ENCODE measurements at regions not wholly inside any gene's neighbourhood (a gene's known extent, or its start where the extent isn't known, plus 50 kb on each side); places are given as distances from the start of the nearest gene placed in this dataset.
A peak's percentile ranks its signal among the peaks of the same experiment; 100 is the strongest.

DNA sequence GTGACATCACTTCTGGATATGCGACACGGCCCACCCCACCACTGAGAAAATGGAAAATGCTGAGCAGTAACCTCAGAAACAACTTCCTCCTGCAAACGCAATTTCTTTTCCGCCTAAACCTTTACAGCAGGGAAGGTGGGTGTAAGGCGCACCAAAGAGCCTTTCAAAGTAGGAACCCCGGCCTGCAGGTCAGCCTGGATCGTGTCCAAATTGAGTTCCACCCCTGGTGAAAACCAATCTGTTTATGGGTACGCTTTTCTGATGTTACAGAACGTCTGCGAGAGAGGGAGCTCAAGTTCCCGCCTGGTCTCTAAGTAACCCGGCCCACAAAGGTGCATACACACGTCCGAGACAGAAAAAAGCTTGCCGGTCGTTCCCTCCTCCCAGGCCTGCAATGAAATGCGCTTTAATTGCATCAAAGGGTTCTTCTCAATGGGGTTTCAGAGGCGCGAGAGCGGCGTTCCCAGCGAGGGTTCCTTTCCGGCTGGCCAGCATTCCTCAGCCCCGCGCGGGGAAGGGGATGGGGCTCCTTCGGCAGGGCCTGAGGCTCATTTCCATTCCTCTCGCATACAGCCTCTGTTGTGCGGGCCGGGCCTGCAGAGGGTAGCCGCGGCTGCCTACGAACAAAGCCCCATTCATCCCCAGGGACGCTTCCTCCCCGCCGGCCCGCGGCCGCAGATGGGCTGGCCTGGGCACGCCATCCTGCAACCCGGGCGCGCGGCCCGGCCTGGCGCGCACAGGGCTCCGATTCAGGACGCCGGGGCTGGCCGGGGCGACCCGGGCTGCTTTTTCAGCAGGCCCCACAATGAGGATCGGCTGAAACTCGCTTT lies 138.1 kb downstream of the TMCO5A start:
- Histone ChIP-seq H2BK120ac (replicated peaks; ENCODE audit: low read depth, low read length) (no peak overlapping the region), H4K5ac (ENCODE audit: insufficient read length, low read depth, low read length) (no peak overlapping the region), H4K91ac (replicated peaks; ENCODE audit: insufficient read length, low read length) (no peak overlapping the region), H3K9ac (replicated peaks in 1 of 4; ENCODE audit: extremely low read depth in 1 of 4, low read depth in 3 of 4, low read length in 3 of 4) (peak overlapping the region; percentile 69 to 84 (median 78)), H3K4ac (replicated peaks; ENCODE audit: insufficient read length, low read depth, low read length) (no peak overlapping the region), H3K36me3 (ENCODE audit: control insufficient read depth in 2 of 4, insufficient read depth in 4 of 4, low read length in 3 of 4) (no peaks in the 10 kb centered on the region), H3K4me3 (ENCODE audit: extremely low read depth in 1 of 4, insufficient read depth in 2 of 4, low read depth in 3 of 4, low read length in 4 of 4) (peak overlapping the region; percentile 59 to 65 (median 63)), H2BK15ac (ENCODE audit: low read length) (no peak overlapping the region), H3K4me1 (replicated peaks in 1 of 4; ENCODE audit: control insufficient read depth in 3 of 4, insufficient read depth in 4 of 4, low read length in 3 of 4) (peaks cover 0 to 19% (median 11%) of the 10 kb centered on the region in 4 experiments; a peak in 5 of 7 replicates), H2BK5ac (ENCODE audit: low read depth, low read length) (no peak overlapping the region), H2AK5ac (ENCODE audit: low read depth, low read length) (no peak overlapping the region), H4K8ac (ENCODE audit: extremely low read depth, insufficient read depth, low read length) (peak overlapping the region; percentile 75; the same call in 1 of the 2 replicates), H3K9me3 (ENCODE audit: insufficient read depth in 2 of 2, low read depth in 1 of 2, low read length in 1 of 2) (no peaks in the 10 kb centered on the region), H3K27ac (ENCODE audit: low read depth, low read length) (peak overlapping the region; percentile 73), H2AFZ (ENCODE audit: low read length) (0 out of 2 replicates have a peak overlapping the region, but pooled peaks have one; percentile 8), H3K56ac (replicated peaks; ENCODE audit: insufficient read length, low read depth, low read length) (no peak overlapping the region), H2BK12ac (ENCODE audit: low read depth, low read length) (peak overlapping the region; percentile 43; the same call in 1 of the 2 replicates), H3K14ac (ENCODE audit: insufficient read length) (no peak overlapping the region), H2BK20ac (ENCODE audit: low read length) (no peak overlapping the region), H3K18ac (ENCODE audit: extremely low read depth, low read length) (peak overlapping the region; percentile 52), H3K23me2 (ENCODE audit: low read depth, low read length) (peaks cover 11% of the 10 kb centered on the region), H3K27me3 (replicated peaks in 1 of 4; ENCODE audit: control insufficient read depth in 3 of 4, extremely low read depth in 1 of 4, insufficient read depth in 3 of 4, low read length in 3 of 4) (peaks cover 22 to 51% (median 38%) of the 10 kb centered on the region in 4 experiments), H4K20me1 (replicated peaks in 1 of 2; ENCODE audit: control insufficient read depth in 1 of 2, insufficient read depth in 2 of 2, low read length in 2 of 2) (no peaks in the 10 kb centered on the region), H3K23ac (ENCODE audit: insufficient read length) (no peak overlapping the region), H3K4me2 (ENCODE audit: insufficient read depth in 1 of 2, low read depth in 2 of 2, low read length in 2 of 2) (peak overlapping the region; percentile 75 to 100), H3K79me1 (ENCODE audit: low read depth, low read length) (no peaks in the 10 kb centered on the region), H3K79me2 (ENCODE audit: control insufficient read depth in 1 of 2, insufficient read depth in 2 of 2, low read length in 2 of 2) (no peaks in the 10 kb centered on the region)
- 2% methylated on average over 50 of the region's 55 CpGs; no CpG with 5 or more reads in 1 of the 2 experiments for WGBS, 2 experiments (ENCODE audit: extremely low coverage in 1 of 2, insufficient coverage in 1 of 2, insufficient read length in 1 of 2, insufficient replicate concordance in 2 of 2, low coverage in 1 of 2, low lambda C conversion rate in 2 of 2, missing lambda C conversion rate in 1 of 2)
- DNase-seq (ENCODE audit: low read depth in 1 of 2, low spot score in 2 of 2) (peak; percentile 83 to 86), FAIRE-seq (peak; percentile 60)
- ChIA-PET POLR2A (ENCODE audit: partially characterized antibody) (interaction anchor here (0.9 to 2.7 kb wide), 7 partner anchors 12 to 382 kb away, joined by 3 to 30 read pairs (median 4); partner anchors contain the start of genes FAM98B and SPRED1), CTCF (ENCODE audit: partially characterized antibody) (interaction anchor here (0.7 to 2.1 kb wide), 5 partner anchors 12 to 286 kb away, joined by 3 to 8 read pairs (median 4); partner anchors contain the start of gene SPRED1)
- 0 out of 3 replicates have a peak, but pooled peaks of 1 of the 2 experiments have one; percentile 49 for TF ChIP-seq EP300 (IDR thresholded peaks at IDR 0.05; ENCODE audit: borderline replicate concordance in 1 of 2, low read depth in 2 of 2, low read length in 2 of 2)
- peak; percentile 52 for TF ChIP-seq CTBP2 (IDR thresholded peaks at IDR 0.05; ENCODE audit: borderline replicate concordance, insufficient read depth, insufficient read length, low read length)
- no peak for TF ChIP-seq BACH1 (IDR thresholded peaks at IDR 0.05; ENCODE audit: low read length)
- TF ChIP-seq CEBPB (IDR thresholded peaks at IDR 0.05; ENCODE audit: low read depth, low read length), result no peak
- TF ChIP-seq RXRA (IDR thresholded peaks at IDR 0.05; ENCODE audit: insufficient read depth, low read depth, low read length), result 0 out of 2 replicates have a peak, but pooled peaks have one; percentile 54
- 0 out of 2 replicates have a peak, but pooled peaks have one; percentile 36 for TF ChIP-seq ATF2 (IDR thresholded peaks at IDR 0.05; ENCODE audit: low read length)
- no peak for TF ChIP-seq EGR1 (IDR thresholded peaks at IDR 0.05; ENCODE audit: borderline replicate concordance, low read depth, low read length)
- TF ChIP-seq ASH2L (IDR thresholded peaks at IDR 0.05; ENCODE audit: low read length), result peak; percentile 98
- no peak for TF ChIP-seq SAP30 (IDR thresholded peaks at IDR 0.05; ENCODE audit: insufficient read depth, insufficient replicate concordance, low read length)
